Naive thymus-derived CD4-positive, alpha-beta T cell (primary cell): ENCODE measurements at regions not wholly inside any gene's neighbourhood (a gene's known extent, or its start where the extent isn't known, plus 50 kb on each side); places are given as distances from the start of the nearest gene placed in this dataset.
"Not testable (repeated sequence)": the region's sequence is repeated elsewhere in the genome, so short reads cannot be mapped to it uniquely, and the experiment has no call there.

ENCODE experiments used
- ATAC-seq: fragments of 150-1000 bp; cut with Tn5 transposase; 2 replicates; pipeline ENCODE4 v1.10.0; 2021; ENCODE audit warnings: mild to moderate bottlenecking, moderate library complexity
- CTCF ChIA-PET: fragments of 350-600 bp; sonication (Branson Sonifier 250); formaldehyde crosslinking; loops from one replicate; lab custom pipeline; 2021; ENCODE audit warnings: antibody characterized with exemption; lab: Charles Lee
- POLR2A ChIA-PET: fragments of 350-600 bp; sonication (Branson Sonifier 250); formaldehyde crosslinking; loops from one replicate; lab custom pipeline; 2021; ENCODE audit warnings: antibody characterized with exemption, inconsistent platforms; lab: Charles Lee
- DNase-seq, 9 donors: peaks; one replicate each; pipeline versions ENCODE4 v3.0.0 to v3.0.0-alpha.2; 2020 to 2022; ENCODE audit warnings: mixed read lengths in 1 of 9
- H3K27ac ChIP-seq: one replicate; pipeline ENCODE4 v1.7.0; 2013; ENCODE audit warnings: mild to moderate bottlenecking, low read depth, low read length, moderate library complexity
- H3K27me3 ChIP-seq, 2 donors: one replicate each; pipeline ENCODE4 v1.7.0; 2013; ENCODE audit warnings: low read length in 2 of 2, mild to moderate bottlenecking in 2 of 2, moderate library complexity in 2 of 2; ENCODE audit not compliant: control insufficient read depth in 2 of 2, insufficient read depth in 2 of 2
- H3K36me3 ChIP-seq, 3 experiments: 1 replicate in 2 of 3; 2 replicates in 1 of 3; pipeline ENCODE4 v1.7.0; 2013; ENCODE audit warnings: low read length in 3 of 3, mild to moderate bottlenecking in 3 of 3, moderate library complexity in 1 of 3; ENCODE audit not compliant: insufficient read depth in 3 of 3, control insufficient read depth in 2 of 3
- H3K4me1 ChIP-seq, 2 donors: one replicate each; pipeline ENCODE4 v1.7.0; 2013; ENCODE audit warnings: low read length in 2 of 2, mild to moderate bottlenecking in 2 of 2, moderate library complexity in 1 of 2; ENCODE audit not compliant: control insufficient read depth in 2 of 2, insufficient read depth in 2 of 2
- H3K4me3 ChIP-seq: 2 replicates; pipeline ENCODE4 v1.7.0; 2013; ENCODE audit warnings: mild to moderate bottlenecking, low read length
- H3K9me3 ChIP-seq, 3 experiments: 1 replicate in 2 of 3; 2 replicates in 1 of 3; pipeline ENCODE4 v1.7.0; 2013; ENCODE audit warnings: low read length in 3 of 3; ENCODE audit not compliant: control insufficient read depth in 2 of 3
- H3K27ac Mint-ChIP-seq, 9 donors: one replicate each; pipeline ENCODE4 v1.8.0; 2020 to 2022; ENCODE audit warnings: mixed read lengths in 9 of 9, mild to moderate bottlenecking in 8 of 9, moderate library complexity in 5 of 9, inconsistent platforms in 2 of 9
- H3K27me3 Mint-ChIP-seq, 5 donors: one replicate each; pipeline ENCODE4 v1.8.0; 2021 to 2022; ENCODE audit warnings: mixed read lengths in 5 of 5, mild to moderate bottlenecking in 1 of 5
- H3K36me3 Mint-ChIP-seq, 5 donors: one replicate each; pipeline ENCODE4 v1.8.0; 2020 to 2022; ENCODE audit warnings: mixed read lengths in 5 of 5, mild to moderate bottlenecking in 3 of 5, inconsistent platforms in 1 of 5
- H3K4me1 Mint-ChIP-seq, 7 donors: one replicate each; pipeline ENCODE4 v1.8.0; 2020 to 2022; ENCODE audit warnings: mixed read lengths in 7 of 7, mild to moderate bottlenecking in 3 of 7, inconsistent platforms in 1 of 7
- H3K4me3 Mint-ChIP-seq, 10 donors: one replicate each; pipeline ENCODE4 v1.8.0; 2020 to 2022; ENCODE audit warnings: mild to moderate bottlenecking in 10 of 10, mixed read lengths in 10 of 10, moderate library complexity in 6 of 10, inconsistent platforms in 2 of 10
- H3K9me3 Mint-ChIP-seq, 11 donors: one replicate each; pipeline ENCODE4 v1.8.0; 2020 to 2022; ENCODE audit warnings: mixed read lengths in 11 of 11, mild to moderate bottlenecking in 4 of 11, inconsistent platforms in 1 of 11, moderate library complexity in 1 of 11
- intact Hi-C, 2 donors: fragments of 100-400 bp; cut with micrococcal nuclease; formaldehyde crosslinking; loops; one replicate each; pipeline ENCODE4 v1.15.1; 2023

DNA sequence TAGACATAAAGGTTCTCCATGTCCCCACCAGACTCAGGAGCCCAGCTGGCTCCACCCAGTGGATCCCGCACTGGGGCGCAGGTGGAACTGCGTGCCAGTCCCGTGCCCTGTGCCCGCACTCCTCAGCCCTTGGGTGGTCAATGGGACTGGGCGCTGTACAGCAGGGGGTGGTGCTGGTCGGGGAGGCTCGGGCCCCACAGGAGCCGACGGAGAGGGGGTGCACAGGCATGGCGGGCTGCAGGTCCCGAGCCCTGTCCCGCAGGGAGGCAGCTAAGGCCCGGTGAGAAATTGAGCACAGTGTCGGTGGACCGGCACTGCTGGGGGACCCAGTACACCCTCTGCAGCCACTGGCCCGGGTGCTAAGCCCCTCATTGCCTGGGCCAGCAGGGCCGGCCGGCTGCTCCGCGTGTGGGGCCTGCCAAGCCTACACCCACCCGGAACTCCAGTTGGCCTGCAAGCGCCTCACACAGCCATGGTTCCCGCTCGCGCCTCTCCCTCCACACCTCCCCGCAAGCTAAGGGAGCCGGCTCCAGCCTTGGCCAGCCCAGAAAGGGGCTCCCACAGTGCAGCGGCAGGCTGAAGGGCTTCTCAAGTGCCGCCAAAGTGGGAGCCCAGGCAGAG, 832.9 kb downstream of the CENPC start:
- H3K4me3 ChIP-seq, H3K27me3 ChIP-seq, CTCF ChIA-PET, intact Hi-C loops, H3K9me3 ChIP-seq, H3K4me1 Mint-ChIP-seq, H3K27me3 Mint-ChIP-seq, DNase-seq, POLR2A ChIA-PET, H3K36me3 Mint-ChIP-seq, ATAC-seq, H3K4me3 Mint-ChIP-seq, H3K4me1 ChIP-seq, H3K27ac ChIP-seq, H3K27ac Mint-ChIP-seq, H3K36me3 ChIP-seq: not testable (repeated sequence)
- peaks cover 1 to 12% (median 5%) of the 10 kb centered on the region in 11 donors for H3K9me3 Mint-ChIP-seq

DNA sequence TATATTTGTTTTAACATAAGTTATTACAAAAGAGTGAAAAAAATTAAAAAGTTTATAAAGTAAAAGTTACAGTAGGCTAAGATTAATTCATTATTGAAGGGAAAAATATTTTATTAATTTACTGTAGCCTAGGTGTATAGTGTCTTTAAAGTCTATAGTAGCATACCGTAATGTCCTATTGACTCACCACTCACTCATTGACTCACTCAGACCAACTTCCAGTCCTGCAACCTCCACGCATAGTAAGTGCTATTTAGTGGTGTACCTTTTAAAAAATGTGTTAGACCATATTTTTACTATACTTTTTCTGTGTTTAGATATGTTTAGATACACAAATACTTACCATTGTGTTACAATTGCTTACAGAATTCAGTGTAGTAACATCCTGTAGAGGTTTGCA, 841.1 kb downstream of the CENPC start:
- H3K9me3 Mint-ChIP-seq: peaks cover 0 to 10% (median 0%) of the 10 kb centered on the region in 11 donors
- H3K27ac Mint-ChIP-seq: no peak overlapping the region
- ATAC-seq (no peak), DNase-seq (no peak)
- no peaks in the 10 kb centered on the region for H3K27me3 Mint-ChIP-seq
- CTCF ChIA-PET: no interaction called here
- H3K4me1 ChIP-seq: no peaks in the 10 kb centered on the region
- H3K36me3 Mint-ChIP-seq: no peaks in the 10 kb centered on the region
- H3K27me3 ChIP-seq: no peaks in the 10 kb centered on the region
- H3K27ac ChIP-seq: no peak overlapping the region
- no peak overlapping the region for H3K4me3 ChIP-seq
- no peaks in the 10 kb centered on the region for H3K4me1 Mint-ChIP-seq
- H3K9me3 ChIP-seq: no peaks in the 10 kb centered on the region
- intact Hi-C loops: loop anchor here in 1 of 2 donors (10.0 kb wide), 1 partner anchor 59 kb away; no protein-coding TSS in a partner anchor
- H3K4me3 Mint-ChIP-seq: no peak overlapping the region
- no peaks in the 10 kb centered on the region for H3K36me3 ChIP-seq
- POLR2A ChIA-PET: no interaction called here

DNA sequence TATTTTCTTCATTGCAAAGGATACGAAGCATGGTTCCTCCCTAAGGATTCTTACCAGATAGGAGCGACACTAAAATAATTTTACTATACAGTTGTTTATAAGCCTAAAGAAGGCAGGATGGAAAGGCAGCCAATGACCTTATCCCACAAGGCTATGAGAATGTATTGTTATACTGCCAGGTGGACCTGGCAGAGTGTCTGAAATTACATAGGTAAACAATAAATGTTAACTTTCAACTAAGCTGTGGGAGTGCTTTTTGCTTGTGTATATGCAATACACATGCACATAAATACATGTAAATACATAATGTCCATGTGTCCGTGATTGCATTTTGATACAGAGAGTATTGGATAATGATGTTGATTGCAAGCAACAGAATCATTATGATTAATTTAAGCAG, 850.6 kb downstream of the CENPC start:
- Mint-ChIP-seq H3K27me3 (no peaks in the 10 kb centered on the region), H3K4me3 (no peak overlapping the region), H3K4me1 (no peaks in the 10 kb centered on the region), H3K27ac (no peak overlapping the region), H3K9me3 (peaks cover 0 to 19% (median 4%) of the 10 kb centered on the region in 11 donors), H3K36me3 (no peaks in the 10 kb centered on the region)
- H3K27ac ChIP-seq: no peak overlapping the region
- no peak overlapping the region for H3K4me3 ChIP-seq
- intact Hi-C loops: no loop called here
- H3K27me3 ChIP-seq: no peaks in the 10 kb centered on the region
- DNase-seq: no peak
- H3K4me1 ChIP-seq: no peaks in the 10 kb centered on the region
- CTCF ChIA-PET: no interaction called here
- ATAC-seq: no peak
- POLR2A ChIA-PET: no interaction called here
- no peaks in the 10 kb centered on the region for H3K9me3 ChIP-seq
- no peaks in the 10 kb centered on the region for H3K36me3 ChIP-seq

DNA sequence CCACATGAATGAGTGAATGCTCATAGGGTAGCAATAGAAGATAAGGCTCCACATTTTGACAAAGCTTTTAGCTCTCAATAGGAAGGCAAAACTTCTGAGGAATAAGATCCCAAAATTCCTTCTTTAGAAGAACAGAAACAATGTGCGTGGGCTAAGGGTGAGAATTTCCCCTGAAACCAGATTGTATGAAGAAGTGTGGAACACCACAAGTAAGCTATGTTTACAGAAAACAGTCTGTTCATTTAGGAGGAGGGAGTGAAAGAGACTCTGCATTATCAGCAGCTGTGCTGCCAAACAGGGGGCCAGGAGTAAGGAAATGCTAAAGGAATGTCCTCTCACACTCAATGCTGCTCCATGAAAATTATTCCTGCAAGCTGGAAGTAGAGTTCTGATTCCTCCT, 851.6 kb downstream of the CENPC start:
- Mint-ChIP-seq H3K36me3 (no peaks in the 10 kb centered on the region), H3K4me1 (no peaks in the 10 kb centered on the region), H3K27me3 (no peaks in the 10 kb centered on the region), H3K9me3 (peaks cover 0 to 15% (median 4%) of the 10 kb centered on the region in 11 donors), H3K4me3 (no peak overlapping the region), H3K27ac (no peak overlapping the region)
- no peak overlapping the region for H3K4me3 ChIP-seq
- ATAC-seq: no peak
- POLR2A ChIA-PET: no interaction called here
- H3K4me1 ChIP-seq: no peaks in the 10 kb centered on the region
- no peaks in the 10 kb centered on the region for H3K36me3 ChIP-seq
- intact Hi-C loops: no loop called here
- H3K27ac ChIP-seq: no peak overlapping the region
- CTCF ChIA-PET: no interaction called here
- no peaks in the 10 kb centered on the region for H3K27me3 ChIP-seq
- no peak for DNase-seq
- no peaks in the 10 kb centered on the region for H3K9me3 ChIP-seq

DNA sequence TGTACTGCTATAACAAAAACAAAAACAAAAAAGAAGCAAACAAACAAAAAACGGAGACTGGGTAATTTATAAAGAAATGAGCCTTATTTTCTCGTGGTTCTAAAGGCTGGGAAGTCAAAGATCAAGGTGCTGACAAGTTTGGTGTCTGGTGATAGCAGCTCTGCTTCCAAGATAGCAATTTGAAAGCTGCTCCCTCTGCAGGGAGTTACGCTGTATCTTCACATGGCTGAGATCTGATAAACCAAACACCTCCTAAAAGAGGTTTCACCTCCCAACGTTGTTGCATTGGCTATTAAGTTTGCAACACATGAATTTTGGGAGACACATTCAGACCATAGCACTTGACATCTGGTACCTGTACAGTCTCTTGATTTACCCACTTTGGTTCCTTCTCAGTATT, 854.2 kb downstream of the CENPC start:
- H3K4me1 ChIP-seq: no peaks in the 10 kb centered on the region
- H3K36me3 ChIP-seq: no peaks in the 10 kb centered on the region
- no peak for ATAC-seq
- Mint-ChIP-seq H3K36me3 (no peaks in the 10 kb centered on the region), H3K4me1 (no peaks in the 10 kb centered on the region), H3K27ac (no peak overlapping the region), H3K27me3 (no peaks in the 10 kb centered on the region), H3K9me3 (peaks cover 0 to 15% (median 0%) of the 10 kb centered on the region in 11 donors), H3K4me3 (no peak overlapping the region)
- H3K9me3 ChIP-seq: no peaks in the 10 kb centered on the region
- no peak overlapping the region for H3K27ac ChIP-seq
- H3K4me3 ChIP-seq: no peak overlapping the region
- no peaks in the 10 kb centered on the region for H3K27me3 ChIP-seq
- intact Hi-C loops: no loop called here
- DNase-seq: no peak
- ChIA-PET CTCF (no interaction called here), POLR2A (no interaction called here)

DNA sequence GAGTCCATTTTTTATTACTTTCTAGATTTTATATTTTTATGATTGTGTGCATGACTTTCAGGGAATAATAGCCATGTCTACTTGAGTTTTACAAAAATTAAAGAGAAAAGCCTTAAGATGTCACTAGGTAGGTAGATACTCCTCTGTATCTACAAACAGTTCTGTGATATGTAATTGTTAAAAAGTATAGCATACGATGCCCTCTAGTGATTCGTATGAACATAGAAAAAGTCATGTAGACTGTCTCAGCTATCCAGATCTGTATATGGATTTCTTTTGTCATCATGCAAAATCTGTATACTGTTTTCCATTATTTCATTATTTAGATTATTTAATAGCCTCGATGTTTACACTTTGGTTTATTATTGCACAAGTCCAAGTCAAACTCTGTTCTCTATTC, 856.6 kb downstream of the CENPC start:
- Histone ChIP-seq H3K9me3 (no peaks in the 10 kb centered on the region), H3K36me3 (no peaks in the 10 kb centered on the region), H3K27ac (no peak overlapping the region), H3K27me3 (no peaks in the 10 kb centered on the region), H3K4me3 (no peak overlapping the region), H3K4me1 (no peaks in the 10 kb centered on the region)
- Mint-ChIP-seq H3K36me3 (no peaks in the 10 kb centered on the region), H3K9me3 (peaks cover 0 to 15% (median 0%) of the 10 kb centered on the region in 11 donors), H3K27me3 (no peaks in the 10 kb centered on the region), H3K4me3 (no peak overlapping the region), H3K4me1 (no peaks in the 10 kb centered on the region), H3K27ac (no peak overlapping the region)
- ATAC-seq (no peak), DNase-seq (no peak)
- ChIA-PET CTCF (no interaction called here), POLR2A (no interaction called here)
- intact Hi-C loops: no loop called here

DNA sequence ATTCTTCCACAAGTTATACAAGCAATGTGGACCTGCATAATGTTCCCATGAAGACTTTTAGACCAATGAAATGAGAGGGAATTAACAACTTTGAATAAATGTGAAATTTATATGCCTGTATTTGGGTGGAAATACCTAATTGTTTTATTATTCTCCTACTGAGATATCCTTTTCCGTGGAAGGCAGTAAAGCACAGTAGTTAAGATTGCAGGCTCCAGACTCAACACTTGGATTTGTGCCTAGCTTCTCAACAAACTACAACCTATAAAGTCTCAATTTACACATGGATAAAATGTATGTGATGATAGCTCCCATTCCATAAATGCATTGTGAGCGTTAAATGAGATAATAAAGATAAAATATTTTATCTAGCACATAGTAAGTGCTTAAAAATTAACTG, 857.8 kb downstream of the CENPC start:
- Mint-ChIP-seq H3K4me1 (no peaks in the 10 kb centered on the region), H3K27me3 (no peaks in the 10 kb centered on the region), H3K4me3 (no peak overlapping the region), H3K36me3 (no peaks in the 10 kb centered on the region), H3K9me3 (peaks cover 0 to 4% (median 0%) of the 10 kb centered on the region in 11 donors), H3K27ac (no peak overlapping the region)
- ATAC-seq (no peak), DNase-seq (no peak)
- Histone ChIP-seq H3K9me3 (no peaks in the 10 kb centered on the region), H3K36me3 (no peaks in the 10 kb centered on the region), H3K27me3 (no peaks in the 10 kb centered on the region), H3K27ac (no peak overlapping the region), H3K4me1 (no peaks in the 10 kb centered on the region), H3K4me3 (no peak overlapping the region)
- ChIA-PET POLR2A (no interaction called here), CTCF (no interaction called here)
- intact Hi-C loops: no loop called here
